K562 (cell line): ENCODE measurements at regions not wholly inside any gene's neighbourhood (a gene's known extent, or its start where the extent isn't known, plus 50 kb on each side); places are given as distances from the start of the nearest gene placed in this dataset.

Experiments
- ATAC-seq: fragments of 200-7000 bp; cut with Tn5 transposase; 3 replicates; pipeline ENCODE4 v1.9.1; 2020; ENCODE audit warnings: moderate library complexity
- BruUV-seq: library from RNA; stranded (reverse); fragments of 400-500 nt; replicated peaks from 2 replicates; lab custom pipeline; 2021; lab: Mats Ljungman, UMichigan
- CTCF ChIA-PET: fragments of 300-600 bp; formaldehyde crosslinking; extraction: SDS; loops from one replicate; lab custom pipeline; 2021; ENCODE audit warnings: low intra/inter-chr PET ratio; lab: Yijun Ruan, JAX
- POLR2A ChIA-PET: fragments of 300-600, 350-650 bp; sonication (Branson Sonifier 250); formaldehyde crosslinking; extraction: SDS; loops from one replicate; lab custom pipeline; 2021; ENCODE audit warnings: antibody characterized with exemption, inconsistent platforms; lab: Yijun Ruan, JAX
- DNase-seq, 4 experiments: peaks; one replicate each; pipeline versions ENCODE4 v3.0.0 to v3.0.0-alpha.2; 2011 to 2018; ENCODE audit warnings: low spot score in 3 of 4, mixed read lengths in 3 of 4; ENCODE audit errors: extremely low read depth in 1 of 4
- FAIRE-seq: peaks from 2 replicates; lab custom pipeline; 2011; peaks lifted over from hg19 to GRCh38; lab: Jason Lieb, UNC
- H2AFZ ChIP-seq: 2 replicates; pipeline ENCODE4 v1.6.0; 2011; ENCODE audit warnings: low read depth, low read length, control low read depth, inconsistent platforms
- H3K27ac ChIP-seq: fragments of 200-600 bp; 3 replicates; pipeline ENCODE4 v1.8.0; 2011; ENCODE audit warnings: low read depth, mild to moderate bottlenecking, control low read depth, inconsistent platforms, low read length, moderate library complexity, mixed read lengths; ENCODE audit errors: extremely low read depth
- H3K27me3 ChIP-seq, 2 experiments: fragments of 300-600 bp in 1 of 2; 2 replicates in 1 of 2; 3 replicates in 1 of 2; pipeline versions ENCODE4 v1.6.0 to v1.8.0; 2011; ENCODE audit warnings: inconsistent platforms in 2 of 2, low read length in 2 of 2, mild to moderate bottlenecking in 1 of 2, mixed read lengths in 1 of 2, moderate library complexity in 1 of 2; ENCODE audit not compliant: control insufficient read depth in 2 of 2, insufficient read depth in 2 of 2
- H3K36me3 ChIP-seq: fragments of 300-600 bp; 3 replicates; pipeline ENCODE4 v1.8.0; 2011; ENCODE audit warnings: mild to moderate bottlenecking, low read length, inconsistent platforms; ENCODE audit not compliant: control insufficient read depth, insufficient read depth
- H3K4me1 ChIP-seq, 2 experiments: fragments of 200-600 bp in 1 of 2; replicated peaks in 1 of 2; 2 replicates in 1 of 2; 3 replicates in 1 of 2; pipeline versions ENCODE4 v1.5.1 to v1.8.0; 2011; ENCODE audit warnings: inconsistent platforms in 2 of 2, low read length in 2 of 2, mild to moderate bottlenecking in 1 of 2, mixed read lengths in 1 of 2, moderate library complexity in 1 of 2; ENCODE audit not compliant: control insufficient read depth in 2 of 2, insufficient read depth in 2 of 2
- H3K4me2 ChIP-seq: 2 replicates; pipeline ENCODE4 v1.6.1; 2011; ENCODE audit warnings: low read length, control low read depth, inconsistent platforms, mixed read lengths; ENCODE audit not compliant: insufficient read depth
- H3K4me3 ChIP-seq: fragments of 200-600 bp; sonication (generic), shearing (Covaris generic); 2 replicates; pipeline ENCODE4 v1.5.1; 2016; ENCODE audit warnings: control low read depth, inconsistent platforms
- H3K79me2 ChIP-seq: fragments of 200-600 bp; 3 replicates; pipeline ENCODE4 v1.8.0; 2011; ENCODE audit warnings: low read length, inconsistent platforms; ENCODE audit not compliant: control insufficient read depth, insufficient read depth
- H3K9ac ChIP-seq, 2 experiments: 2 replicates each; pipeline versions ENCODE4 v1.6.0 to v1.6.1; 2011; ENCODE audit warnings: low read depth in 2 of 2, low read length in 2 of 2, control low read depth in 1 of 2, inconsistent platforms in 1 of 2, mild to moderate bottlenecking in 1 of 2, mixed read lengths in 1 of 2; ENCODE audit not compliant: insufficient read depth in 1 of 2
- H3K9me1 ChIP-seq: one replicate; pipeline ENCODE4 v1.6.0; 2011; ENCODE audit warnings: inconsistent platforms, mild to moderate bottlenecking, low read length, moderate library complexity; ENCODE audit not compliant: control insufficient read depth, insufficient read depth
- H3K9me3 ChIP-seq: replicated peaks from 2 replicates; pipeline ENCODE4 v1.5.1; 2011; ENCODE audit warnings: low read depth, low read length, inconsistent platforms; ENCODE audit not compliant: control insufficient read depth, insufficient read depth
- H4K20me1 ChIP-seq: replicated peaks from 2 replicates; pipeline ENCODE4 v1.6.1; 2011; ENCODE audit warnings: low read length, inconsistent platforms, mixed read lengths; ENCODE audit not compliant: control insufficient read depth, insufficient read depth
- PRDM10 ChIP-seq: fragments of 450-650 bp; IDR thresholded peaks from 2 replicates; pipeline ENCODE4 v1.6.1; 2018; ENCODE audit not compliant: partially characterized antibody
- ZNF140 ChIP-seq: fragments of 250-450 bp; sonication (Bioruptor Pico); IDR thresholded peaks from 2 replicates; pipeline ENCODE4 v1.8.0; 2021; ENCODE audit warnings: moderate library complexity, mild to moderate bottlenecking, inconsistent platforms
- WGBS: fragments of 100-300 bp; shearing (Covaris generic); methylation state at CpG from one replicate; pipeline ENCODE4 v1.1.6; 2016; ENCODE audit warnings: low coverage, mixed read lengths; ENCODE audit not compliant: insufficient coverage; ENCODE audit errors: missing lambda C conversion rate; 5-methylcytosine and 5-hydroxymethylcytosine counted together
- in situ Hi-C: fragments of 300-500 bp; cut with MboI; formaldehyde crosslinking; loops from 4 replicates; pipeline ENCODE4 v1.15.0; 2018; ENCODE audit warnings: inconsistent platforms, mixed read lengths
- intact Hi-C: fragments of 100-400 bp; cut with micrococcal nuclease; formaldehyde crosslinking; loops from 2 replicates; pipeline ENCODE4 v1.14.2; 2022
- TF ChIP-seq, protein P1 (sequence below): fragments of 450-650 bp; conservative IDR thresholded peaks from 2 replicates; pipeline ENCODE4 v1.6.1; 2016; ENCODE audit warnings: missing genetic modification characterization, low read depth, mild to moderate bottlenecking, missing compliant biosample characterization, moderate library complexity

- TF ChIP-seq, protein P1, sequence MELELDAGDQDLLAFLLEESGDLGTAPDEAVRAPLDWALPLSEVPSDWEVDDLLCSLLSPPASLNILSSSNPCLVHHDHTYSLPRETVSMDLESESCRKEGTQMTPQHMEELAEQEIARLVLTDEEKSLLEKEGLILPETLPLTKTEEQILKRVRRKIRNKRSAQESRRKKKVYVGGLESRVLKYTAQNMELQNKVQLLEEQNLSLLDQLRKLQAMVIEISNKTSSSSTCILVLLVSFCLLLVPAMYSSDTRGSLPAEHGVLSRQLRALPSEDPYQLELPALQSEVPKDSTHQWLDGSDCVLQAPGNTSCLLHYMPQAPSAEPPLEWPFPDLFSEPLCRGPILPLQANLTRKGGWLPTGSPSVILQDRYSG (tag): no peak
Observed at GRCh38 chr14:22251090-22251489, 337.9 kb downstream of the DAD1 start (continued).

DNA sequence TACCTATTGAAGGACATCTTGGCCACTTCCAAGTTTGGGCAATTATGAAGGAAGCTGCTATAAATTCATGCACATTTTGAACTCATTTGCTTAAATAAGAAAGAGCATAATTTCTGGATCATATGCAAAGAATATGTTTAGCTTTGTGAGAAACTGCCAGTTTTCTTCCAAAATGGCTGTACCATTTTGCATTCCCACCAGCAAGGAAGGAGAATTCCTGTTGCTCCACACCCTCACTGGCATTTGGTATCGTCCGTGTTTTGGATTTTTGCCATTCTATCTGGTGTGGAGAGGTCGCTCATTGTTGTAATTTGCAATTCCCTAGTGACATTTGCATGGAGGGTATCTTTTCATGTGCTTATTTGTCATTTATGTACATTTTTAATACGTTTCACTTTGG is 339.3 kb downstream of the DAD1 start:
- no peak overlapping the region for H3K9ac ChIP-seq
- H3K27me3 ChIP-seq: no peaks in the 10 kb centered on the region
- ATAC-seq (no peak), DNase-seq (no peak), FAIRE-seq (no peak)
- H3K79me2 ChIP-seq: no peaks in the 10 kb centered on the region
- no peak overlapping the region for H2AFZ ChIP-seq
- H3K36me3 ChIP-seq: no peaks in the 10 kb centered on the region
- in situ Hi-C loops: no loop called here
- no peak overlapping the region for H3K4me3 ChIP-seq
- H3K9me1 ChIP-seq: no peaks in the 10 kb centered on the region
- ChIA-PET POLR2A (no interaction called here), CTCF (no interaction called here)
- H3K27ac ChIP-seq: no peak overlapping the region
- no peaks in the 10 kb centered on the region for H4K20me1 ChIP-seq
- WGBS: 0% methylated on average over 4 of the region's 4 CpGs
- H3K9me3 ChIP-seq: no peaks in the 10 kb centered on the region
- no peak overlapping the region for H3K4me2 ChIP-seq
- H3K4me1 ChIP-seq: no peaks in the 10 kb centered on the region
- intact Hi-C loops: no loop called here
- TF ChIP-seq PRDM10: peak; percentile 86
- TF ChIP-seq ZNF140 (CRISPR knock-in tag): no peak
- no TSS peak for BruUV-seq
